ENCODE measurements at regions not wholly inside any gene's neighbourhood (a gene's known extent, or its start where the extent isn't known, plus 50 kb on each side); places are given as distances from the start of the nearest gene placed in this dataset.
"Not testable (repeated sequence)": the region's sequence is repeated elsewhere in the genome, so short reads cannot be mapped to it uniquely, and the experiment has no call there.

DNA sequence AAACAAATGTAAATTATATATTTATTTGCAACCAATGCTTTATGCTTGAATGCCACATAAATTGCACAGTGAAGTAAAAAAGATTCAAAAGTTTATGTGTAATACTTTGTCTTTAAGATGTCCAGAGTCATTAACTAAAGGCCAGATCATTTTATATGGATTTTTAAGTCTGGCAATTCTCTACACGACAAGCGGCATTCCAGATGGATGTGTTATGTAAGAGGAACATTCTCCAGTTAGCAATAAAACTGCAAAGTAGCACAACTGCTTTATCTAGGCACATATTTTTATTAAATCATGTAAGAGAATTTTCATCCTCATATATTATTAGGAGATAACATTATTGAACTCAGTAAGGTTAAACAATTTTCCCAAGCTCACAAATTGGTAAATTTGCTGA lies 1717.7 kb upstream of the SEL1L start:
- DNase-seq: no peak

DNA sequence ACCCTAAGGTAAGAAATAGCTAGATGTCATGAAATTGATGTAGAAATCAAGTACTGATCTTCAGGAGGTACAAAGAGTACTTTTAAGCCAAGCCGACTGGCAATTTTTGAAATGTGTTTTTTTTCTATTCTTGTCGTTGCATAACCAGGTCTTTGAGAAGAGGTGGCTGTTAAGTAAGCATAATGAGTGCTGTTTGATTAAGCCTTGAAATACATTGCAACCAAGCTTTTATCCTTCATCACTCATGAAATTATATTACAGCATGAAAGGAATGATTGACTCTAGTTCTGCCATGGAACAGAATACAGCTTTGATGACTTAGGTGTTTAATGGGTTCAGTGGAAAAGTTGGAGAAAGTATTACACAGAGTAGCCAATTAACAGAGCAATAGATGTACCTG lies 1720.2 kb upstream of the SEL1L start:
- DNase-seq: no peak

DNA sequence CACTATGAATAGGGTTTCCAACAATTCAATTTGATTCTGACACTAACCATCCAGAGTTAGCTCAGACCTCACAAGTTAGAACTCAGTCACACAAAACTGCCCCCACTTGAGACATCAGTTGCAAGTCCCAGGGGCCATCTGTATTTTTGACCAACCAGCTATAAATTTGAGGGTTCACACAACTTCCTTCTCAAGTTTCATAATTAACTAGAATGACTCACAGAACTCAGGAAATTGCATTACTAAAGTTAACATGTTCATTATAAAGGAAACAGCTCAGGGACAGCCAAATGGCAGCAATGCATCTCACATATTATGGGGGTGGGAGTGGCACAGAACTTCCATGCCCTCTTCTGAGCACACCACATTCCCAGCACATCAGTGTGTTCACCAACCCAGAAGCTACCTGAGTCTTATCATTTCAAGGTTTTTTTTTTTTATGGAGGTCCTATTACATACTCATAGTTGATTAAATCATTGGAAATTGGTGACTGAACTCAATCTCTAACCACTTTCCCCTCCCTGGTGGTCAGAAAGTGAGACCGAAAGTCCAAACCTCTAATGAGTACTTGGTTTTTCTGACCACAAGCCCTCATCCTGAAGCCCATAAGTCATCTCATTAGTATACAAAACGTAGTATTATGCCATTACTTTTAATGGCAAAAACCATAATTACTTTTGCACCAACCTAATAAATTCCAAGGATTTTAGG lies 1721.5 kb upstream of the SEL1L start:
- no peak for DNase-seq

DNA sequence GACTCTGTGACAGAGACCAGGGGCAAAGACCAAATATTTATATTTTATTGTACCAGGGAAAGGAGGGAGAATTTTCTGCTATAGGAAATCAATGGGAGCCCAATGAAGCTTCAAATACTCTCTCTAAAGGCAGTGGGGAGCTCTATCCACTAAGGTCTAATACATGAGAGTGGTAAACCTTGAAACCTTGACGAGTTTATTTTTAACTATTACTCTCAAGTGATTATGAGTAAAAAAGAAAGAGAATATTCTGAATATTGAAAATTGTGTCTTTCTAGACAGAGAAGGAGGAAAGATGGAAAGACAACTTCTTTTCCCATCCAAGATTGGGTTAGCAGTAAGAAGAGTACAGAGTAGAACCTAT lies 1722.1 kb upstream of the SEL1L start:
- no peak for DNase-seq

DNA sequence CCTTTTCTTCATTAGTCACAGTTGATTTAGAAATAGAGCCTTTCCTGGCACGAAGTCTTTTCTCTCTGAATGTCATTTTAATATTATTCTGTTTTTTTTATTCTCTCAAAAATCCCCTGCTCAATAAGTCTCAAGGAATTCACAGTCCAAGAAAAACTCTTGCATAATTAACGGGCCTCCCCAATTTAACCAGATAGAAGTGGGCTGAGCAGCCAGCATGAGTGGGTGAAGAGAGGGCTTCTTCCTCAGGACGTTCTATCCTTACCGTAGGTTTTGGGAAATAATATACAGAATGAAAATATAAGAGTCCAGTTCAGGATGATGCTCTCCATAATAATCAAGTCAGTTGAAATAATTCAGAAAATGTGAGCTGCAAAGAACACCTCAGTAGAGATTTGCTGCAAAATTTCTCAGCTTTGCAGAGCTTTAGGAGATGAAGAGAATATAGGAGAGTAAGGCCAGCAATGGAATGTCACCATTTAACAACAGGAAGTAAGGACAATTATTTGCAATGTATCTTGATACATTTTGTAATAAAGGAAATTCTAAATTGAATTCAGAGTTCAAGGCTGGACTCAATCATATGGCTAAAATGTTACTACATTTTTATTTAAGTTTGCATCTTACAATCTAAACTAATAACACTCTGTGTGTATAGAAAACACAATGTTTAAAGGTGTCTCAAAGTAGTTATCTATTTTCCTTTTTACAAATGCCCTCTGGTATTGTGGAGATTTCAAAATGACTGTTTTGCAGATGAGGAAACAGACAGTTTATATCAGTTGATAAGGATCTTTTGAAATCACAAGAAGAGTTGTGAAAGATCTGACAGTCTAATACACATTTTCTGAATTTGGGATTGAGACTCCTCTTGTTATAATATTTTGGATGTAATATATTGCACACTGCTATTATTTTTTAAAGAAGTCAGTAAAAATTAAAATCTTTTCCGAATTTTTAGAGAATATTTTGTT lies 1724.1 kb upstream of the SEL1L start:
- no peak for DNase-seq

DNA sequence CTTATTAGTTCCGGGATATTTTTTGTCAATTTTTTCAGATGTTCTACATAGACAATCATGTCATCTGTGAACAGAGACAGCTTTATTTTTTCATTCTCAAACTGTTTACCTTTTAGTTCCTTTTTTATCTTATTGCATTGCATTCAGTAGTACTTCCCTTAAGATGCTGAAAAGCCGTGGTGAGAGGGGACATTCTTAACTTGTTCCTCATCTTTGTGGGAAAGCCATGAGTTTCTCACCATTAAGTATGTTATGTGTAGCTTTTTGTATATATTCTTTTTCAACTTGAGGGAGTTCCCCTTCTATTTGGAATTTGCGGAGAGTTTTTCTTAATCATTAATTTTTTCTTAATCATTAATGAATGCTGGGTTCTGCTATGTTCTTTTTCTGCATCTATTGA lies 1727.1 kb upstream of the SEL1L start:
- no peak for DNase-seq

DNA sequence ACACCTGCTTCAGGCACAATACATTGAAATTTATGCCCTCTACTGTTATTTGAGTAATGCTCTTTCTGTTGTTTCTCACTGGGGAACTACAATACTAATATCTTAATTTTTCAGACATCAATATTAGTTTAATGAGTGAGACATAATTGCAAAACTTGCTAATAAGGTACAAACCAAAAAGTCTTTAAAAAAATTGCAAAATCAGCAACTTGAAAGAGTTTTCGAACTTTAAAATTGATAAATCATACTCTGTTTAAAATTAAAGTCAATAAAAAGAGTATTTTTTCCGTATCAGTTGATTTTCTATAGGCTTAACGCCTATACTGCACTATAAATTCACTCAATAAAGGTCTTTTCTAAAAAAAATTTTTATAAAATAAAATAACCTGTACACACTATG lies 1735.9 kb upstream of the SEL1L start:
- DNase-seq: no peak

DNA sequence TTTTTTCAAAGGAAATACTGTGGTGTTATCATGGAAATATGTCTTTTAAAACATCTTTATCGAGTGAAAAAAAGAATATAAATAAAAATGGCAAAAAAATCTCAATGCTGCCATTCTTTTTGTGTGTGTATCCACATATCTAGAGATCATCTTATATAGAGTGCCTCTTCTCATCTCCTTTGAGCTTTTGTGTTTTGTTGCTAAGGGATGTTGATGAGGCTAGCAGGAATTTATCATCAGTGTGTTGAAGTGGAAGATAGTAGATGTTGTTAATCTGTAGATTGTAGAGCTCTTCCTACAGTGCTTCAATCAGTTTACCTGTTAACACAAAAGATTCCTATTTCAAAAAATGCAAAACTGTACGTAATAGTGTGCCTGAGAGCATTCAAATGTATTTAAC lies 1738.0 kb upstream of the SEL1L start:
- DNase-seq: no peak

DNA sequence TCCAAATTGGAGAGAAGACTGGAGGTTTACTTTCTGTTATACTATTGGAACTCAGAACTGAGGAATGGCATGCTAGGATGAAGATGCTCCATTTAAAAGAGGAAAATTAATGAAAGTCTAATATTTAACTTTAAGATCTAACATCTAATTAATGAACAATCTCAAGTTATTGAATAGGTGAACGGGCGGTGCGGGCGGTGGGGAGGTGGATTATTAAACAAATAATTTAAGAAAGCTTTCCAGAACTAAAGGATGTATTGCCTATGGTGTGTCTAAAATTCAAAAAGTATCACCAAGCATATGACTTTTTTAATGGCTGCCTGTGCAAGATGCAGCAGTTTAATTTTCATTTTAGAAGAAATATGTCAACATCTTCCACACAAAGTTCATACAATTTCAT lies 1747.1 kb upstream of the SEL1L start:
- no peak for DNase-seq

DNA sequence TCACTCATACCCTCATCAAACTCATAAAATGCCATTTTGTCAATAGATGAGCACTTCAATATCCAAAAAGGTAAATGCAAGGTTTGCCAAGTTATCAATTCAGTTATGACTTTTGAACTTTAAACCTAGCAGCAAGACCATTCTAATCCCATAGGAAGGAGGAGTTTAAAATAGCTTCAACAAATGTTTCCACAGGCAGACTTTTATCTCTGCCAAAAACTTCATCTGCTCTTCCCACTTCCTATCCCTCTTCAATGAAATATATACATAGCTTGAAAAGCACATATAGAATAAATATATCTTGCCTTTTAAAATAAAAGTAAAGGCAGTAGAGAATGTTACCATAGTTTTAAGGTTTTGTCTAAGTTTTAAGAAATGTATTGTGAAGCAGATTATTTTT lies 1749.1 kb upstream of the SEL1L start:
- no peak for DNase-seq

DNA sequence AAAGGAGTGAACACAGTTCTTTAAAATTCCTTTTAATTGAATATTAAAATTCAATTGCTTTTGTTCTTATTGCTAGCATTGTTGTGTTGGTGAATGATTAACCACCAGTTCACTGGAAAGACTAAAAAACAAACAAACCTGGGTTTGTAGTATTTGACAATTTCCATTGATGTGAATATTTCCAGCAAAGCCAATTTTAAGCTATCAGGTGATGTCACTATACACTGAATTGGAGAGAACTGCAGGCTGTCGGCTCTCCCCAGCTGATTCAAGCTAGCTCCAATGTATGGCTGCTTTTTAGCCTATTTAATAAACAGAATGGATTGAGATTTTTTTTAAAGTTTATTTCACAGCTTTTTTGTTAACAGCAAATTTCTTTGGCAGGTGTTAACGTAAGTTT lies 1753.6 kb upstream of the SEL1L start:
- no peak for DNase-seq

DNA sequence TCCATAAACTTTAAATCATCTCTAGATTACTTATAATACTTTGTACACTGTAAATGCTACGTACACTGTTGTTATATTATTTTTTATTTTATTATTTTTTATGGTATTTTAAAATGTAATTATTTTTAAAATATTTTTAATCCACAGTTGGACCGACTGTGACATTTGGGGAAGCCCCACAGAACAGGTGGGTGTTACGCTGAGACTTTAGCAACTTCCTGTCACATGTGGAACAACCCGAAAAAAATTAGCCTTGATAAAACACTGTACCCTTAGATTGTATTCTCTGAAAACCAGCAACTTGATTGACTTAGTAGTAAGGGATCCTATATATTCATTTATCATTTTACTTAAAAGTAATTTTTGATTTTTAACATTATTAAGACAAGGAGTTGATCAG lies 1755.7 kb upstream of the SEL1L start:
- no peak for DNase-seq

DNA sequence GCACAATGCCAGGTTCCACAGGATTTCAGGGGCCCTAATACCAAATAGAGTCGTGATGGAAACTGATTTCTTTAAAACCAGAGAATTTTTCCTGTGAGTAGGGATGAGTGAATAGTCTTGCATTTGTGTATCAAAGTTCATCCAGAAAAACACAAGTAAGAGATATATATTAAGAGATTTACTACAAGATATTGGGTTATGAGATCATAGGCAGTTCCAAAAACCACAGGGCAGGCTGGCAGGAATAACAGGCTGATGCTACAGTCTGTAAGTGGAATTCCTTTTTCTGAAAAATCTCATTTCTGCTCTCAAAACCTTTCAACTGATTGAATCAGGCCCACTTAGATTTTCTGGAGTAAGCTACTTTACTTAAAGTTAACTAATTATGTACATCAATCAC lies 1756.2 kb upstream of the SEL1L start:
- DNase-seq: no peak

DNA sequence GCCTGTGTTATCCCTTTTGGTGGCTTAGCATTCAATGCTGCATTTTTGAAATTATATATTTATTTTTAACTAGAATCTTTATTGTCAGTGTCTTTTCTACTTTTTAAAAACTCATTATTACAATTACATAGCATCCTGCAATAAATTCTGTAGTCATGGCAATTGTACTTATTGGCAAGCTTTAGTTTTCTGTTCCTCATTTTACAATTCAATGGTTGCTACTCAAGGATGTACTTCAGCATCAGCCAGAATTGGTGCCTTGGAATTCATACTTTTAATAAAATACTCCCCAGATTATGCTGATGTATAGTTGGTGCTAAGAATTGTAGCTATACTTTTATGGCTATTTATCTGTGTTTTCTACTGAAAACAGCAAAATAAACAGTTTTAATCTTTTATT lies 1756.8 kb upstream of the SEL1L start:
- DNase-seq: no peak

DNA sequence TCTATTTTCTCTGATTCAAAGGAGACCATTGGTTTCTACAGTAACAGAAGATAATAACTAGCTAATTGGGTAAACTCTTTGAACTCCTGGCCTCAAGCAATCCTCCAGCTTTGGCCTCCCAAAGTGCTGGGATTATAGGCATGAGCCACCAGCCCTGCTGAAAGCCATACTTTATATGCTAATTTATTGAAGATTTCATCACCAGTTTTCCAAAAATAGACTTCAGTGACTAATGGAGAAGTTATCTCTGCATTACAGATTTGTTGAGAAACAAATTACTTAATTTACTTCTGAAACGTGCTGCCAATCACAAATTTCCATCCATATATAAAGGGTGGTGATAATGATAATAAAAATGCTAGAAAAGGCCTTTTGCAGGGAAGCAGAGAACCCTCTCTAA lies 1758.1 kb upstream of the SEL1L start:
- no peak for DNase-seq

DNA sequence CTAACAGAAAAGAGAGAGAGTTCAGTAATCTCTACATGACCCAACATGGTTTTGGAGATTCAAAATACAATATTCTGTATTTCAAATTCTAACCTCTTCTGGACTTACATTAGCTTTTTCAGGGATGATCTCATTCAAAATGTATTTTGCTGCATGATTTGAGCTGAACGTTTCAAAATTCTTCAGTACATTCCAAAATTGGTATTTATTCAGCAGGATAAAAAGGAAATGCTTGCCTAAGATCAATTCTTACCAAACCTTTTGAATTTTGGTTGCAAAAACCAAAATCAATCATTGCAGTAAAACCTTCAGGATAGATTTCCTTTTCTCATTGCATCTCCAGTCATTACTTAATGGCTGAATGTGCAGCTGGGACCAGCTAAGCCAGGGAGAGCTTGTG lies 1761.3 kb upstream of the SEL1L start:
- DNase-seq: no peak

DNA sequence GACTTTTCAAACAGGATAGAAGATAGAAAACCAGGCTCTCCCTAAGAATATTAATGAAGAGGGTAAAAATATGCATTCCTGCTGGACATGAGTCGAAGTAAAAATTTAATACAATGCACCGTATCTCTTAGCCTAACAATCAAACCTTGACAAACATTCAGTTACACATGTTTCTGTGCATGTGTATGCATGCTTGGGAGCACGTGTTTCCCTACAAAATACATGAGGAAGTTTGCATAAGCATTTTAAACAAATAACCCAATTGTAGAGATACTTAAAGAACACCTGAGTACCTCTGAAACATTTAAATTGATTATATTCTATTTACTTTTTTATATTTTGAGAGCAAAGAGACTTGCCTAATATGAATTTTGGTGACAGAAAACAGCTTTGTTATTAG lies 1763.7 kb upstream of the SEL1L start:
- no peak for DNase-seq

DNA sequence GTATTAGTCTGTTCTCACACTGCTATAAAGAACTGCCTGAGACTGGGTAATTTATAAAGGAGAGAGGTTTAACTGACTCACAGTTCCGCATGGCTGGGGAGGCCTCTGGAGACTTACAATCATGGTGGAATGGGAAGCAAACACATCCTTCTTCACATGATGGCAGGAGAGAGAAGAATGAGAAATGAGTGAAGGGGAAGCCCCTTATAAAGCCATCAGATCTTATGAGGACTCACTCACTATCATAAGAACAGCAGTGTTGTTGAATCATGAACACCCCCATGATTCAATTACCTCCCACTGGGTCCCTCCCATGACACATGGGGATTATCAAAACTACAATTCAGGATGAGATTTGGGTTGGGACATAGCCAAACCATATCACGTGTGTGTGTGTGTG lies 1764.4 kb upstream of the SEL1L start:
- not testable (repeated sequence) for DNase-seq

DNA sequence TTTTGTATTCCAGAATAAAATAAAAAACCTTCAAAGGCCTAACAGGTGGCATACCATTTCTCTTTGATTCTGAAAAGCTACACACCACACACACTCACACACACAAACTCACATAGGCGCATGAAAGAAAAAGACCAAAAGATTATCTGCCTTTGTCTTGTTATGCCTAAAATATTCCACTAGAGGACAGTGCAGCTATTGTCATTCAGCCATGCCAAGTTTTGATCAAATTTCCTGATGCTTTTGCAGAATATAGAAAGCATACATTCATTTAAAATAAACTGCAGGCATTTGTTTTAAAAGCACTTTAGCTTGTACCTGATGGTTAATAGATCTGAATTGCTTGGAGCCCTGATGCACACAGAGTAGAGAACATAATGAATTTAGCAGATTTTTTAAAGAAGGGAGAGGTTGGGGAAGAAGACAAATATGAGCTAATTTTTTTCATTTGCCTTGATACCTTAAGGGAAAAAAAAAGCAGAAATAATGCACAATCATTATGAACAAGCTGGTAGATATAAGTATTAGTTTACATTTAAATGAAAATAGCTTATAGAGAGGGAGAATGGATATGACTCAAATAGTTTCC lies 1766.9 kb upstream of the SEL1L start:
- no peak for DNase-seq

DNA sequence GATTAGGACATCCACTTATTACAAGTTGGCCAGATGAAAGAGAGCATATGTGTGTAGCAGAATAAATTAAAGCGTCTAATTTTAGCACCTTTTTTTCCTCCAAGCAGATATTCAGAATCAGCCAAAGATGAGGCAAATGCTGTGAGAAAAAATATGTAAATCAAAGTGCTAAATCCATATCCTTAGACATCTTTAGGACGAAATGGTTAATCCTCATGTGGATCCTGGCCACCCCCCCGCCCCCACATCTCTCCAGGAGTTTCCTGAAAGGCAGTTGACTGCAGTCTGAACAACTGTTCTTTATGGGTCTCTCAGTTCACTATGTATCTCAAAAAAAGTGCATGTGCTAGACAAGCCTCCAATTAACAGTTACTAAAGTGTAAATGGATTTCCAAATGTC lies 1768.1 kb upstream of the SEL1L start:
- no peak for DNase-seq

DNA sequence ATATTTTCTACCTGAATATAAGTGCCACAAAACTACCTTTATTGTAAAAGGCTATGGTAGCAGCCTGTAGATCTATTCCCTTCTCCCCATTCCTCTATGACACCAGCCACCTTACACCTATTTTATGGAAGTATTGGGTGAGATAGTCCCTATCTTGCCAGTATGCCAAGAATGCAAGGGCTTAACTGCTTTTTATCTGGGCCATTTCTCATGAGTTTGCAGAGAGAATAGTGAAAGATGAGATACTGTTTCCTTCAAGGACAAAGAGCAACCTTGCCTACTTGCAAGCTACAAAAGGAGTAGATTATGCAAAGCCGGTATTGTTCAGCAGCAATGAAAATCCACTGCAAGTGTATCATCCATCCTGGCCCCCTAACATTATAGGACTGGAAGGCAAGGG lies 1775.6 kb upstream of the SEL1L start:
- no peak for DNase-seq

DNA sequence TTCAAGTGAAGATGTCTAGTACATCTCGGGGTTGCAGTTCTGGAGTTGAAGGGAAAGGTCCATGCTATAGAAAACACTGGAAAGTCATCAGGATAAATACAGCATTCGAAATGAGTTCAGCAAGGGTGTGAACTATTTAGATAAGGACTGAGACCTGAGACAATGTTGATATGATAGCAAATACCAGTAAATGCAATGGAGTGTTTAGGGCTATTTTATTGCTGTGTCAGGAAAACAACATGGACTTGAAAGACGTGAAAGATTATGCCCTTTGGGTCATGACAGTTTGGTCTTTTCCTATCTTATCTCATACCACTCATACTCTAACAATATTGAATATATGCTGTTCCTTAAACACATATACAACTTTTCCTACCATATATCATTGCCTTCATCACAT lies 1776.2 kb upstream of the SEL1L start:
- no peak for DNase-seq

DNA sequence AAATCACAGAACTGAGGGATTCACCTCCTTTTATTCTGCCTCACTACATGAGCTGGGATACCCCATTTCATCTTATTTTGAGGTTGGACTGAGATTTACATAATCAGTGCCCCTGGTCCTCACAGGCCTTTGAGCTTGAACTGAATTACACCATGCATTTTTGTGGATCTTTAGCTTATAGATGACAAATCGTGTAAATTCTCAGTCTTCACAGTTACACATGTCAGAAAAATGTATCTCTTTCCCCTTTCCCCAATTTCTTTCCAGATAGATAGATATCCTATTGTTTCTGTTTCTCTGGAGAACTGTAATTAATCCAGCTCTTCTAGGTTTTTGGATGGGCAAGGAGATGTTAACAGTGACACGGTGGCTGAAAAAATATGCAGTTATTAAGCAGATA lies 1778.9 kb upstream of the SEL1L start:
- no peak for DNase-seq

DNA sequence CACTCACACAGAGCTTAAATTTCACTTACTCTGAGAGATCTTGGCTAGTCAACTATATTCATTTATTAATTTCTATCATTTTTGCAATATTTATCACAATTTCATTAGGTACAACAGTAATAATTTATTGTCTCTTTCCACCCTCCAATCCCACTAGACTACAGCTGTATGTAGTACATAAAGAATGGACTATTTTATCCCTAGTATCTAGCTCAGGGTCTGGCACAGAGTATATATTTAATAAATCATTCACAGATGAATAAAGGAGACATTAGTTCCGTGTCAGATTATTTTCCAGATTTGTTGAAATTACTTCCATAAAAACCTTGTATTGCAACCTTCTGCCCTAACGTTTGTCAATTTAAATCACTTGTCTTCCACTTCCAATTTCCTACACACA lies 1781.1 kb upstream of the SEL1L start:
- no peak for DNase-seq
